Esophagus squamous epithelium (tissue), 5 donors: ENCODE measurements at regions not wholly inside any gene's neighbourhood (a gene's known extent, or its start where the extent isn't known, plus 50 kb on each side); places are given as distances from the start of the nearest gene placed in this dataset.
"Not testable (repeated sequence)": the region's sequence is repeated elsewhere in the genome, so short reads cannot be mapped to it uniquely, and the experiment has no call there.

ENCODE experiments used
- DNase-seq: peaks from one replicate; lab custom pipeline; 2025; lab: John Stamatoyannopoulos, UW
- H3K27ac ChIP-seq, 4 donors: fragments of 200-600 bp; sonication (generic); one replicate each; pipeline ENCODE4 v1.5.1; 2016 to 2019; ENCODE audit warnings: mild to moderate bottlenecking in 1 of 4
- H3K27me3 ChIP-seq, 4 donors: fragments of 200-600 bp; sonication (generic); 1 replicate in 3 of 4; 2 replicates in 1 of 4; pipeline versions ENCODE4 v1.5.1 to v1.6.0; 2017 to 2021; ENCODE audit warnings: antibody characterized with exemption in 1 of 4
- H3K36me3 ChIP-seq, 3 donors: fragments of 200-600 bp; sonication (generic); one replicate each; pipeline ENCODE4 v1.5.1; 2016 to 2019
- H3K4me1 ChIP-seq, 3 donors: fragments of 200-600 bp; sonication (generic); one replicate each; pipeline ENCODE4 v1.5.1; 2017 to 2019
- H3K4me3 ChIP-seq, 4 donors: fragments of 200-600 bp; sonication (generic); 1 replicate in 3 of 4; 2 replicates in 1 of 4; pipeline ENCODE4 v1.5.1; 2016 to 2019; ENCODE audit warnings: mild to moderate bottlenecking in 2 of 4, moderate library complexity in 1 of 4
- H3K9me3 ChIP-seq, 3 donors: fragments of 200-600 bp; sonication (generic); one replicate each; pipeline ENCODE4 v1.5.1; 2016 to 2019
- CTCF ChIP-seq, 6 experiments: fragments of 450-650 bp in 4 of 6; fragments of 200-600 bp in 2 of 6; sonication (generic) in 2 of 6; IDR thresholded peaks; one replicate each; pipeline ENCODE4 v1.5.1; 2016 to 2019; ENCODE audit warnings: antibody characterized with exemption in 6 of 6, mild to moderate bottlenecking in 4 of 6, moderate library complexity in 4 of 6
- POLR2A ChIP-seq, 4 donors: fragments of 450-650 bp; IDR thresholded peaks; one replicate each; pipeline ENCODE4 v1.6.1; 2017; ENCODE audit warnings: antibody characterized with exemption in 4 of 4, mild to moderate bottlenecking in 4 of 4, moderate library complexity in 3 of 4
- WGBS, 2 donors: methylation state at CpG; one replicate each; pipeline ENCODE4 v1.1.5; 2018; 5-methylcytosine and 5-hydroxymethylcytosine counted together
- intact Hi-C: fragments of 100-400 bp; cut with DNase I; formaldehyde crosslinking; loops from one replicate; pipeline ENCODE4 v1.15.0; 2022
- donor health status: DM: yes; HTN: yes; CAD: no.

DNA sequence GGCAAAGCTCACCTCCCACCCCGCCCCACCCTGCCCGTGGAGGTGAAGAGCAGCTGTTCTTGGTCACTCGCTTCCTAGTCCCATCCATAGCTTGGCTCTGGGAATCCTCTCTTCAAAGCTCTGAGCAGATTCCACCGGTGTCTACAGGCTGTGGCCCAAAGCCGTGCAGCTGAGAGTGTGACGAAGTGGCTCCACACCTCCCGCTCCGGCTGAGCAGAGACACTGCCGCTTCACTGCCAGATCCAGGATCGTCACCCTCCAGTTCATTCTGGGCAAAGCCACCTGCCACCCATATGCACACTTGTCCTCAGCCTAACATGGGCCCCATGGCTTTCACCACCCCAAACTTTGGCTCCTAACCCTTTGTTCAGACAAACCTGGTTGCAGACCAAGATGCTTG lies 532.9 kb upstream of the B3GAT1 start:
- 83 to 93% methylated on average over 5 to 10 of the region's 10 CpGs for WGBS, 2 donors
- DNase-seq: no peak
- Histone ChIP-seq H3K27ac (no peak overlapping the region), H3K4me3 (no peak overlapping the region), H3K27me3 (peaks cover 0 to 14% (median 0%) of the 10 kb centered on the region in 4 donors), H3K9me3 (no peaks in the 10 kb centered on the region), H3K36me3 (no peaks in the 10 kb centered on the region), H3K4me1 (peaks cover 0 to 10% (median 8%) of the 10 kb centered on the region in 3 donors)
- TF ChIP-seq CTCF (IDR thresholded peaks at IDR 0.05): no peak
- TF ChIP-seq POLR2A (IDR thresholded peaks at IDR 0.05): no peak
- intact Hi-C loops: no loop called here

DNA sequence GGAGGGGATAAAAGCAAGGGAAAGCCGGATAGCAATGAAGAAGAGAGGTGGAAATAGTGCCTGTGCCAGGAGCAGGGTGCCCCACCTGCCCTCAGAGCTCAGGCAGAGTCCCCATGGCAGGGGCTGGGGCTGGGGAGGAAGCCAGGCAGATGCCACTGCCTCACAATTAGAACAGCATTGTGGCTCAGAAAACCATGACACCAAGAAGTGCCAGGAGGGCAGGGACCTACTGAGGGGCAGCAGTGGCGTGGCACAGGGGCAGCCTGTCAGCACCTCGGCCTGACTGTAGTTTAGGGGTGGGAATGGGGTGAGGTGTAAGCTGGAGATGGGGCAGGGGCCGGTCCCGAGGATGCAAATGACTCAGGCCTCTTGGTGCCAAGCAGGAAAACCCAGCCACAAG lies 532.1 kb upstream of the B3GAT1 start:
- H3K36me3 ChIP-seq: no peaks in the 10 kb centered on the region
- 56 to 73% methylated on average over 3 to 5 of the region's 5 CpGs for WGBS, 2 donors
- no peak for DNase-seq
- peaks cover 0 to 14% (median 0%) of the 10 kb centered on the region in 4 donors for H3K27me3 ChIP-seq
- intact Hi-C loops: no loop called here
- peaks cover 0 to 5% (median 4%) of the 10 kb centered on the region in 3 donors for H3K4me1 ChIP-seq
- H3K27ac ChIP-seq: no peak overlapping the region
- no peak overlapping the region for H3K4me3 ChIP-seq
- TF ChIP-seq POLR2A (IDR thresholded peaks at IDR 0.05) (no peak), CTCF (IDR thresholded peaks at IDR 0.05) (no peak)
- H3K9me3 ChIP-seq: no peaks in the 10 kb centered on the region

DNA sequence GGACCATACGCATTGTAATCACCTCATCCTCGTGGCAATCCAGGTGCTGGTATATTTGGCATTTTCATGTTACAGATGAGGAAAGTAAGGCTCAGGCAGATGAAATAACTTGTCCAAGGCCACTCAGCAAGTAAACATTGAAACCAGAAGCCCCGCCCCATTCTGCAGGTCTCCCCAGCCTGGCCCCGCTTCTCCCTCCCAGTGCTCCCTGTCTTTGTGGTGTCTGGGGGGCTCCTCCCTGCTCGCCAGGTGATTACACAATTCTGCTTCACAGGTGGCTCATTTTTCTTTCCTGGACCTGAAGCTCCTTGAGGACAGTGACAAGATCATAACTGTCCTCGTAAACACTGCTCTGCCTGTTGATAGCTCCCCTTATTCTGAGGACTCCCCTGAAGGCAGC lies 531.5 kb upstream of the B3GAT1 start:
- no peak for TF ChIP-seq CTCF (IDR thresholded peaks at IDR 0.05)
- no peak for TF ChIP-seq POLR2A (IDR thresholded peaks at IDR 0.05)
- no peak for DNase-seq
- 82 to 100% methylated on average over 1 to 4 of the region's 6 CpGs for WGBS, 2 donors
- no peak overlapping the region for H3K27ac ChIP-seq
- H3K4me1 ChIP-seq: peaks cover 0 to 1% (median 0%) of the 10 kb centered on the region in 3 donors
- H3K9me3 ChIP-seq: no peaks in the 10 kb centered on the region
- no peak overlapping the region for H3K4me3 ChIP-seq
- intact Hi-C loops: no loop called here
- H3K36me3 ChIP-seq: no peaks in the 10 kb centered on the region
- H3K27me3 ChIP-seq: peaks cover 0 to 14% (median 0%) of the 10 kb centered on the region in 4 donors

- H3K36me3 ChIP-seq: no peaks in the 10 kb centered on the region
- no peaks in the 10 kb centered on the region for H3K9me3 ChIP-seq
- intact Hi-C loops: no loop called here
- TF ChIP-seq CTCF (IDR thresholded peaks at IDR 0.05) (no peak), POLR2A (IDR thresholded peaks at IDR 0.05) (no peak)
- no peak for DNase-seq
- no peaks in the 10 kb centered on the region for H3K4me1 ChIP-seq
- H3K4me3 ChIP-seq: no peak overlapping the region
- WGBS, 2 donors: 35 to 40% methylated on average over 12 of the region's 12 CpGs
- no peak overlapping the region for H3K27ac ChIP-seq
- peaks cover 0 to 14% (median 0%) of the 10 kb centered on the region in 4 donors for H3K27me3 ChIP-seq
Measured at GRCh38 chr11:134942681-134943080, 530.6 kb upstream of the B3GAT1 start.

GRCh38 chr11:134941936-134942600 lies 530.0 kb upstream of the B3GAT1 start:
- 41% methylated on average over 12 of the region's 18 CpGs; no CpG with 5 or more reads in 1 of the 2 donors for WGBS, 2 donors
- H3K36me3 ChIP-seq, H3K9me3 ChIP-seq, H3K4me1 ChIP-seq, DNase-seq, intact Hi-C loops, H3K27ac ChIP-seq, H3K4me3 ChIP-seq: not testable (repeated sequence)
- peaks cover 0 to 14% (median 0%) of the 10 kb centered on the region in 4 donors for H3K27me3 ChIP-seq
- TF ChIP-seq CTCF (IDR thresholded peaks at IDR 0.05): peak in 1 of 6 experiments; percentile 7
